IPS-18a (cell line): ENCODE measurements at regions not wholly inside any gene's neighbourhood (a gene's known extent, or its start where the extent isn't known, plus 50 kb on each side); places are given as distances from the start of the nearest gene placed in this dataset.
"Not testable (repeated sequence)": the region's sequence is repeated elsewhere in the genome, so short reads cannot be mapped to it uniquely, and the experiment has no call there.

ENCODE experiments used
- H3K27ac ChIP-seq: one replicate; pipeline ENCODE4 v1.5.1; 2013; ENCODE audit warnings: low read length
- H3K27me3 ChIP-seq: one replicate; pipeline ENCODE4 v1.6.1; 2013; ENCODE audit warnings: mild to moderate bottlenecking, low read length; ENCODE audit not compliant: control insufficient read depth, insufficient read depth
- H3K36me3 ChIP-seq: one replicate; pipeline ENCODE4 v1.6.1; 2013; ENCODE audit warnings: low read depth, low read length; ENCODE audit not compliant: control insufficient read depth
- H3K4me1 ChIP-seq: one replicate; pipeline ENCODE4 v1.6.1; 2013; ENCODE audit warnings: low read depth, low read length; ENCODE audit not compliant: control insufficient read depth
- H3K4me3 ChIP-seq: one replicate; pipeline ENCODE4 v1.5.1; 2013; ENCODE audit warnings: low read length
- H3K9ac ChIP-seq: one replicate; pipeline ENCODE4 v1.6.1; 2013; ENCODE audit warnings: mild to moderate bottlenecking, low read length, moderate library complexity
- H3K9me3 ChIP-seq: one replicate; pipeline ENCODE4 v1.6.1; 2013; ENCODE audit warnings: low read depth, low read length; ENCODE audit not compliant: control insufficient read depth

- no peak overlapping the region for H3K9ac ChIP-seq
- H3K27ac ChIP-seq: no peak overlapping the region
- no peaks in the 10 kb centered on the region for H3K36me3 ChIP-seq
- no peaks in the 10 kb centered on the region for H3K27me3 ChIP-seq
- H3K4me3 ChIP-seq: no peak overlapping the region
- no peaks in the 10 kb centered on the region for H3K9me3 ChIP-seq
- no peaks in the 10 kb centered on the region for H3K4me1 ChIP-seq
These were observed 58.9 kb upstream of the TNFAIP3 start for GRCh38 chr6:137808191-137808590.

DNA sequence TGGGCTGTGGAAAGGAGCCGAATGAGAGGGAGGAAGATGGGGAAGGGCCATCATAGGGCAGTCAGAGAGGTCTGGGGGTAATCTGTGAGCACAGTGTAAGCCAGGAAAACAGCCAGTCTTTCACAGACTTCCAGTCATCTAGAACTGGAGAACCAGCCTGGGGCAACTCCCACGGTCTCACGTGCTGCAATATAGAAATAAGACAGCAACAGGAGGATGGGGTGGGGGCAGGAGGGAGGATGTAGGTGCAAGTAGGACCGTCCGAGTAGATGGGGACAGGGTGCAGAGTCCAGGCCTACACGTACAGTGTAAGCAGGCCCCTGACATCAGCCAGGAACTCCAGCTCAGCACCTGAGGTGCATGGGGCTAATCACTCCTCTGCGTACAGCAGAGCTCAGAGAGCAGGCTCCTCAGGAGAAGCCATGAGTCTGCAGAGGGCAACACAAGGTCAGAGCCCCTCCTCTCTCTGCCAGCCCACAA, 58.2 kb upstream of the TNFAIP3 start:
- no peak overlapping the region for H3K27ac ChIP-seq
- no peaks in the 10 kb centered on the region for H3K9me3 ChIP-seq
- no peak overlapping the region for H3K4me3 ChIP-seq
- H3K4me1 ChIP-seq: no peaks in the 10 kb centered on the region
- H3K27me3 ChIP-seq: no peaks in the 10 kb centered on the region
- no peaks in the 10 kb centered on the region for H3K36me3 ChIP-seq
- no peak overlapping the region for H3K9ac ChIP-seq

DNA sequence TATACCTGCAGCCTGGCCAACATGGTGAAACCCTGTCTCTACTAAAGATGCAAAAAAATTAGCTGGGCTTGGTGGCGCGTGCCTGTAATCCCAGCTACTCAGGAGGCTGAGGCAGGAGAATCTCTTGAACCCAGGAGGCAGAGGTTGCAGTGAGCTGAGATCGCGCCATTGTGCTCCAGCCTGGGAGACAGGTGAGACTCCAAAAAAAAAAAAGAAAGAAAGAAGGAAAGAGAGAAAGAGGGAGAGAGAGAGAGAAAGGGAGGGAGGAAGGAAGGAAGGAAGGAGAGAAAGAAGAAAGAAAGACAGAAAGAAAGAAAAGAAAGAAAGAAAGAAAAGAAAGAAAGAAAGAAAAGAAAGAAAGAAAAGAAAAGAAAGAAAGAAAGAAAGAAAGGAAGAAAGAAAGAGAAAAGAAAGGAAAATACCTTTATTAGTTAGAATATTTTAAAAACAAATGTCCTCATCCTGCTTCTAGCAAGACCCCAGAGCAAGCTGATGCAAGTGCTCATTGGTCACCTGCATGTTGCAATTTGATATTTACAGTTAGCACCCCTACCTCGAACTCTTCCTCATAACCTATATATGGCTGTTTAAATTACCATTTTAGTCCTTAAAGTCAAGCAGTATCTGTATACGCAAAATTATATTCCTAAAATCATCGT, 57.0 kb upstream of the TNFAIP3 start:
- H3K36me3 ChIP-seq, H3K9ac ChIP-seq, H3K27ac ChIP-seq, H3K9me3 ChIP-seq, H3K4me1 ChIP-seq, H3K27me3 ChIP-seq, H3K4me3 ChIP-seq: not testable (repeated sequence)

DNA sequence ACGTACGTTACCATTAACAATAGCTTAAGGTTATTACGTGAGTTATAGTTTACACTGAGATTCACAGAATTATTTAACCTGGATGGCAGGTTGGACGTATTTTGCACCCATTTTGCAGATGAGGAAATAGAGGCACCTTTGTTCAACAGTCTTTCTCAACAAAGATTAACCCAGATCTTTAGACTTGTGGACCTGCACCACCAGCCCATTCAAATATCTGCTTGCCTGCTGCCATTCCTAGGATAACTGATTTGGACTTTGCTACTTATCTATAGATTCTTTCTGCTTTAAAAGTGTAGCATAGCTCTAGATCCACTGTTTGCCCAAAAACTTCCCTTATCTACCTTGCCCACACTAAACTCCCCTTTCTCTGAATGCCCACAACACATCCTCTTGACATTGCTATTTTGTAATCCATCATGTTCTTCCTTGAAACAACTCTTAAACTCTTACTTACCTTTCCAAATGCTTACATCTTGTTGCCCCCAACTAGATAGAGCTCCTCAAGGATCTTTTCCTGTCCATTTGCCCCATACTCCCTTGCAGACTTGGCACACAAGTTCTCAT, 56.4 kb upstream of the TNFAIP3 start:
- Histone ChIP-seq H3K27me3 (no peaks in the 10 kb centered on the region), H3K36me3 (no peaks in the 10 kb centered on the region), H3K4me3 (no peak overlapping the region), H3K9me3 (no peaks in the 10 kb centered on the region), H3K9ac (no peak overlapping the region), H3K27ac (no peak overlapping the region), H3K4me1 (no peaks in the 10 kb centered on the region)

- Histone ChIP-seq H3K36me3 (no peaks in the 10 kb centered on the region), H3K4me1 (no peaks in the 10 kb centered on the region), H3K9me3 (no peaks in the 10 kb centered on the region), H3K27me3 (no peaks in the 10 kb centered on the region), H3K27ac (no peak overlapping the region), H3K9ac (no peak overlapping the region), H3K4me3 (no peak overlapping the region)
These were observed 55.7 kb upstream of the TNFAIP3 start for GRCh38 chr6:137811121-137811915.

GRCh38 chr6:137811916-137812553, 55.0 kb upstream of the TNFAIP3 start:
- no peaks in the 10 kb centered on the region for H3K9me3 ChIP-seq
- no peaks in the 10 kb centered on the region for H3K36me3 ChIP-seq
- no peak overlapping the region for H3K9ac ChIP-seq
- H3K27ac ChIP-seq: no peak overlapping the region
- H3K27me3 ChIP-seq: no peaks in the 10 kb centered on the region
- H3K4me1 ChIP-seq: no peaks in the 10 kb centered on the region
- H3K4me3 ChIP-seq: no peak overlapping the region

- Histone ChIP-seq H3K27ac (no peak overlapping the region), H3K4me1 (no peaks in the 10 kb centered on the region), H3K36me3 (no peaks in the 10 kb centered on the region), H3K4me3 (no peak overlapping the region), H3K27me3 (no peaks in the 10 kb centered on the region), H3K9me3 (no peaks in the 10 kb centered on the region), H3K9ac (no peak overlapping the region)
These were observed 53.6 kb upstream of the TNFAIP3 start for GRCh38 chr6:137813308-137813970.

DNA sequence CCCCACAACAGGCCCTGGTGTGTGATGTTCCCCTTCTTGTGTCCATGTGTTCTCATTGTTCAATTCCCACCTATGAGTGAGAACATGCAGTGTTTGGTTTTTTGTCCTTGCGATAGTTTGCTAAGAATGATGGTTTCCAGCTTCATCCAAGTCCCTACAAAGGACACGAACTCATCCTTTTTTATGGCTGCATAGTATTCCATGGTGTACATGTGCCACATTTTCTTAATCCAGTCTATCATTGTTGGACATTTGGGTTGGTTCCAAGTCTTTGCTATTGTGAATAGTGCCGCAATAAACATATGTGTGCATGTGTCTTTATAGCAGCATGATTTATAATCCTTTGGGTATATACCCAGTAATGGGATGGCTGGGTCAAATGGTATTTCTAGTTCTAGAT, 53.0 kb upstream of the TNFAIP3 start:
- H3K4me3 ChIP-seq, H3K27me3 ChIP-seq, H3K9ac ChIP-seq, H3K9me3 ChIP-seq, H3K27ac ChIP-seq, H3K36me3 ChIP-seq, H3K4me1 ChIP-seq: not testable (repeated sequence)

- H3K4me1 ChIP-seq: no peaks in the 10 kb centered on the region
- no peak overlapping the region for H3K4me3 ChIP-seq
- no peaks in the 10 kb centered on the region for H3K36me3 ChIP-seq
- H3K9ac ChIP-seq: no peak overlapping the region
- no peaks in the 10 kb centered on the region for H3K27me3 ChIP-seq
- no peak overlapping the region for H3K27ac ChIP-seq
- H3K9me3 ChIP-seq: no peaks in the 10 kb centered on the region
These were observed 51.4 kb upstream of the TNFAIP3 start for GRCh38 chr6:137815692-137816091.

DNA sequence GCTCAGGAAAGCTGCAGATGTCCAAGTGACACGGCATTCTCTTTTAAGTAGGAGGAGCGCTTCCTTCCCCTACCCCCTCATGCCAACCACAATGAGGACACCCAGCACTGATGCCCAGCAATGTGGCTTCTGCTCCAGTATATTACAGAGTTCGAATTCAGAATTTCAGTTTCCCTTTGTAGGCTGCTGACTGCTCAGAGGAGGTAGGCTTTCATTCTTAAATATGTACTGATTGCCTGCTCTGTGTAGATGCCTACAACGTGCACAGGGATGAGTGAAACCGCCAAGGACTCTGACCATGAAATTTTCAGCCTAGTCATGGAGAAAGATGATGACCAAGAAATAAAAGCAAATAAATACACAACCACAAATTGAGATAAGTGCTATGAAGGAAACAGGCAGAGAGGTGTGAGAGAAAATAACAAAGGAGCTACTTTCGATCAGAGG, 50.9 kb upstream of the TNFAIP3 start:
- Histone ChIP-seq H3K9ac (no peak overlapping the region), H3K4me1 (no peaks in the 10 kb centered on the region), H3K9me3 (no peaks in the 10 kb centered on the region), H3K27me3 (no peaks in the 10 kb centered on the region), H3K36me3 (no peaks in the 10 kb centered on the region), H3K4me3 (no peak overlapping the region), H3K27ac (no peak overlapping the region)
